ENCODE measurements at regions not wholly inside any gene's neighbourhood (a gene's known extent, or its start where the extent isn't known, plus 50 kb on each side); places are given as distances from the start of the nearest gene placed in this dataset.

DNA sequence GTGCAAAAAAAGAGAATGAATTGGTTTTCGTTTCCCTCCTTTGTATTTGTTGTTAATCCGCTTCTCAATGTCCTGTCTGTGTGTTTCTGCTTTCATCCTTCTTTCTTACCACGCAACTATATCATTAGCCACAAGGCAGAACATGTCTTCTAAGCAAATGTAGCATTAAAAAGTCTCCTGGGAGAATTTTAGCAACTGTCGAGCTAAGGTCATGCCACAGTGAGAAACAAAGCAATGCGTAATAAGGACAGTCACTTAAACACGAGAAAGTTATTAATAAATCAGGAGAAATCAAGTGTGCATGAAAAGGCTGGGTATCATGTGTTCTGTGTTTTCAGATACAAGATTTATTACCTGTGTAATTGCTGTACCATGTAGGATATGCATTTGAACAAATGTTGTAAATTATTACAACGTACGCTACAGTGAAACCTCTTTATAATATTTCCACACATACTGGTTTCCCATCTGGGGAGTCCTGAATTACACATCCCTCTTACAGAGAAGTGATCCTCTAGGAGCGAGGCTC lies 890.8 kb downstream of the TRIML1 start:
- DNase-seq (ENCODE audit: low spot score), result no peak

DNA sequence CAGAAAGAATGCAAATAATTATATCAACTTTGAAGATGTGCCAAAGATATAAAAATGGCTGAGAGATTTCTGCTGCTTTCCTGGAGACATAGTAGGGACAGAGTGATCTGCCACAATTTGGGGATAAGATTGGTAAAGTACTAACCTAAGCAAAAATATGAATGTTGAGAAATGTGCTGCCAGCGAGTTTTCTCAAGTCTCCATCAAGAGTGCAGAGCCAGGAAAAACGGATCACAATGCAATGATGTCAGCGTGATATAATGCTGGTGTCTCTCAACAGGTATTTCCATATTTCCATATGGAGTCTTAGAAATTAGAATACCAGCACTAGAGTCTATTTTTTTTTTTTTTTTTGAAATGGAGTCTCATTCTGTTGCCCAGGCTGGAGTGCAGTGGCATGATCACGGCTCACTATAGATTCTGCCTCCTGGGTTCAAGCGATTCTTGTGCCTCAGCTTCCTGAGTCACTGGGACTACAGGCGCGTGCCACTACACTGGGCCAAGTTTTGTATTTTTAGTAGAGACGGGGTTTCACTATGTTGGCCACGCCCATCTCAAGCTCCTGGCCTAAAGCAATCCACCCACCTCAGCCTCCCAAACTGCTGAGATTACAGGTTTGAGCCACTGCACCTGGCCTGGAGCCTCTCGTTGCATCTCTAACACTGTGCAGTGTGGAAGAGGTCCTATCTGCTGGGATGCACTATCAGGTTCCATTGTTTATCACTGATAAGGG lies 893.5 kb downstream of the TRIML1 start:
- DNase-seq (ENCODE audit: low spot score), result no peak

DNA sequence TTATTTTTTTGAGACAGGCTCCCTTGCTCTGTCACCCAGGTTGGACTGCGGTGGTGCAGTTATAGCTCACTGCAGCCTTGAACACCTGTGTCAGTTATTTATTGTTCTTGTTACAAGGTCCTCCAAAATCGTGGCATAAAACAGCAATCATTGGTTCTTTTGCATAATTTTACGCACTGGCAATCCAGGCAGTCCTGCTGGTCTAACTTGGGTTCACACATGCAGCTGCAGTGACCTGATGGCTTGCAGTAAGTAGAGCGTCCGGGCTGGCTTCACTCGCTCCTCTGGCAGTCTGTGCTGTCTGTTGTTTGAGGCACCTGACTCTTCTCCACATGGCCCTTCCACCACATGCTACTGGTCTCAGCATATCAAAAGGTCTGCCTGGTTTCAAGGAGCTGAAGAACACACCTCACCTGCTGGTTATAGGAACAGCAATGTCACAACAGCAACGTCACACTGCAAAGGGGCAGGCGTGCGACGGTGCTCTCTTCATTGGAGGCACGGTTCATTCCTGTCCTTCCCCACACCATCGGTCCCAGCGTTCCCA lies 894.6 kb downstream of the TRIML1 start:
- DNase-seq (ENCODE audit: low spot score), result no peak

DNA sequence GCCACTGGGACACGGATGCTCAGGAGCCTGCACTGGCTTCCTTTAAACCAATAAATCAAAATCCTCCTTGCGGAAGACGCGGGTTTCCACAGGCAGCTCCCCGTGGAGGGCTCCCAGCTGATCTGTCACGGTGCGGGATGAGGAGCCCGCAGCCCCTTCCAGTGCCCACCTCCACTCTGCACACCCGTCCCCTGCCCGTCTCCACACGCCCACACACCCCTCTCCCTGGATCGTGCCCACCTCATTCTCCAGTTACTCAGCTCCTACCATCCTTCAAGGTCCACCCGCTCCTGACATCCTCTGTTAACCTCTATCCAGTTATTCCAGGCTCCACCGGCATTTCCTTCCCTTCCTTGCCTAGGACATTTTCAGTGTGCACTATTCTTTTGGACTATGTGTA lies 895.9 kb downstream of the TRIML1 start:
- no peak for DNase-seq (ENCODE audit: low spot score)

DNA sequence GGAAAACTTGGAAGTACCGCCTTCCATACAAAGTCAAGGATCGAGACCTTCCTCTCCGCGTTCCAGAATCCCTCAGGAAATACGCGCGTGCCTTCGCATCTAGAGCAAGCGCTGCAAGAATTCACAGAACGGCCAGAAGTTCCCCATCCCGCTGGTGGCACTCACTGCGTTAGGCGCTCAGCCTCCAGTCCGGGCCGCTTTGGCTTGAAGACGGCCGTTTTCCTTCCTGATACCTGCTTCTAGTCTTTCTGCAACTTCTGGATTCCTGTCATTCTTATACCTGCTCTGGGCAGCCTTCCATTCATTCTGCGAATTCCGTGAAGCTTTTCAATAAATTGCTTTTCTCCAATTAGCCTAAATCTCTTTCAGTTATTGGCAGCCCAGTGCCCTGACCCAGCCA lies 896.4 kb downstream of the TRIML1 start:
- DNase-seq (ENCODE audit: low spot score), result no peak

DNA sequence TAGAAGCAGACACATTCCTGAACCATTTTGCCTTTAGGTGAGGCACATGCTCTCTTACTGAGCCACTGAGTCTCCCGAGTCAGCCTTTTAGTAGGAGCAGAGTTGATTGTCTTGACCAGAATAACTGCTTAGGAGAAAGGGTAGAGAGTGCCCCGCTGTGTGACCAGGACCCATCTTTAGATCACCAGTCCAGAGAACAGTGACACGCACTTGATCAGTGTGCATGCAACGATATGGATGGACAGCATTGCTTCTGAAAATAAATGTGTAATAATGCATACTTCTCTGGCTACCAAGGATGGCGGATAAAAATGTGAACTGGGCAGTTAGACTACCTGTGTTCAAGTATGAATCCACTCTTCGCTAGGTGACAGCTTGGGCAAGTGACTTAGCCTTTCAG lies 897.7 kb downstream of the TRIML1 start:
- DNase-seq (ENCODE audit: low spot score), result no peak

DNA sequence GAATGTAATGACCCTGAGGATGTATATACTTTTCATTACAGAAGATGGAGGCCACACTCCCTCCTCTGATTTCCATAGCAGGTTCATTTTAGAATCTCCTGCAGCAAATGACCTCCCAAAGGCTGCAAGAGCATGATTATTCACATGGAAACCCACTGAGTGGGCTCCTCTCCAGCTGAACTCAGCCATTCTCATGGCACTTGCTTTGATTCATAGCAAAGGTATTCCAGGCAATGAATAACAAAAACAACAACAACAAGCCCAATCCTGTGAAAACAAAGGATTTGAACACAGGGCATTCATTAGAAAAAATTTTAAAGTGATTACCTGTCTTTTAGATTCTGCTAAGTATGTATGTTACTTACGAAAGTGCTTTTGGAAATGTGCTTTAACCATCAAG lies 894.0 kb upstream of the FRG1 start:
- no peak for DNase-seq (ENCODE audit: low spot score)

DNA sequence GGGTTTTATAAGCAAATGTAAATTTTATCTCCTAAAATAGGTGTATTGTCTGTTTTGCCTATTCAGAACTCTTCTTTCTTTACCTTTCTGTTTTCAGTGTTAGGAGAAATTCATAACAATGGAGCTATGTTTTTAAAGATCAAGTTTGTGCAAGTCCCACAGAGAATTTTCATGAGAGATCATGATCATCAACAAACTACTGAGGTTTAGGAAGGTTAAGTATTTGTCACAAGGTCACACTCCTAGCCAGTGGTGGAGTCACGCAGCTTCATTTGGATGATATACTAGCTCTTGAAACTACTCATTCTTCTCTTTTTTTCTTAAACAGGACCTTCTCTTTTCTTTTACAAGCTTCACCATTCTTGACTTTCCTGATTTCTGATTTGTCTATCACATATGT lies 892.6 kb upstream of the FRG1 start:
- DNase-seq (ENCODE audit: low spot score), result no peak

DNA sequence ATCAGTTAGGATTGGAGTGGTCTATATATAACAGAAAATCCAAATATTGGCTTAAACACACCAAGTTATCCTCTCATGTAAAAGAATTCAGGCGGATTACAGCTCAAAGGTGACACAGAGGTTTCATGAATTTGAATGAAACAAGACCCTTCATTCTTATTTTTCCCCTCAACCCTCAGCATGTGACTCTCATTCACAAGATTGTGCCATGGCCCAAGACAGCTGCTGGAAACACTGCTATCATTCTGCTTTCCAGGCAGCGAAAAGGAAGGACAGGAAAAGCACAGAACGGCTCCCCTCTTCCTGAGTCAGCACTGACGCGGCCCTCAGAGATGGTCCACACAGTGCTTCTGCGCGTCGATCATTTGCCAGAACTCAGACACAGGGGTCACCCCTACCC lies 891.0 kb upstream of the FRG1 start:
- no peak for DNase-seq (ENCODE audit: low spot score)

DNA sequence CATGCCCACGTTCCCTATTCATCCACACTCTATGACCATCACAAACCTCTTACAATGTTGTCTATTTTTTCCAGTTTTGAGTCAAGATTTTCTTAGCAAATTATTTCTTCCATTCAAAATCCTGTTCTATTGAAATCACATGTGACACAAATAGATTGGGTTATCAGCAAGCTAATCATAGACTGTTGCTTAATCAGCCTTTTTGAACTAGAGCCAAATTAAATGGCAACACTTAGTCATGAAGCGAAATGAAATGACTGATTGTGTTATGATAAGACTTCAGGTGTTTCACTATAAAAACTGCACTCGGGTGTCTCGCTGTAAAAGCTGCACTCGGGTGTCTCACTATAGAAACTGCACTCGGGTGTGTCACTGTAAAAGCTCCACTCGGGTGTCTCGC lies 890.0 kb upstream of the FRG1 start:
- no peak for DNase-seq (ENCODE audit: low spot score)

DNA sequence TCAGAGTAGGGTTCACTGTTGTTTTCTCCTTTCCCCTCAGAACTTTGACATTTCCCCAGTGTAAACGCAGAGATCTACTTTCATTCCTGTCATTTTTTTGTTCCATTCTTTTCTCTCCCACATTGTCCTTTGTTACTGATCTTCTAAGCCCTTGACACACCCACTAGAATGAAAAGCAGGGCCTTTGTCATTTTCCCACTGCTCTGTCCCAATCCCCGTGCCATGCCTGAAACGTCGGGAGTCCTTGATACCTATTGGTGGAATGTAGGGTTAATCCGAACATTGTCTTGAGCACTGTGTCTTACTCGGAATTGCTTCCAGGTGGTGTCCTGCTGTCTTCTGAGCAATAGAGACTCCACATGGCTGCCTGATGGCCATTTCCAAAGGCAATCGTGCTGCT lies 887.1 kb upstream of the FRG1 start:
- DNase-seq (ENCODE audit: low spot score), result no peak

DNA sequence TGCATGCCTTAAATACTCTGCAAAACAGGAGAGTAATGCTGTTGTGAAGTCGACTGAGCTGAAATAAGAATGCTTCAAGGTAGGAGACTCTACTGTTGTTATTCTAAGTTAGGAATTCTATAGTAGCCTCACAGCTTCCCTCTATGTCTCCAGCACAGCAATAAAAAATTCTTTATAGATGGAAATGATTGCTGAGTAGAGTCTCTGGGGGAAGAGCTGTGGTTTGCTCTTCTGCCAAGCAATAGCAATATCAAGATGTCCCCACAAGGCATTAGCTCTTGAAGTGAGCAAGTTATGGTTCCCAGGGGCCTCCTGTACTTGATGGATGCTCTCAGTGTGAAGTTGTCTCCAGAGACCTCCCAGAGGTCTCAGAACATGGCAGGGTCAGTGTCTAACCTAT lies 880.6 kb upstream of the FRG1 start:
- DNase-seq (ENCODE audit: low spot score), result no peak

DNA sequence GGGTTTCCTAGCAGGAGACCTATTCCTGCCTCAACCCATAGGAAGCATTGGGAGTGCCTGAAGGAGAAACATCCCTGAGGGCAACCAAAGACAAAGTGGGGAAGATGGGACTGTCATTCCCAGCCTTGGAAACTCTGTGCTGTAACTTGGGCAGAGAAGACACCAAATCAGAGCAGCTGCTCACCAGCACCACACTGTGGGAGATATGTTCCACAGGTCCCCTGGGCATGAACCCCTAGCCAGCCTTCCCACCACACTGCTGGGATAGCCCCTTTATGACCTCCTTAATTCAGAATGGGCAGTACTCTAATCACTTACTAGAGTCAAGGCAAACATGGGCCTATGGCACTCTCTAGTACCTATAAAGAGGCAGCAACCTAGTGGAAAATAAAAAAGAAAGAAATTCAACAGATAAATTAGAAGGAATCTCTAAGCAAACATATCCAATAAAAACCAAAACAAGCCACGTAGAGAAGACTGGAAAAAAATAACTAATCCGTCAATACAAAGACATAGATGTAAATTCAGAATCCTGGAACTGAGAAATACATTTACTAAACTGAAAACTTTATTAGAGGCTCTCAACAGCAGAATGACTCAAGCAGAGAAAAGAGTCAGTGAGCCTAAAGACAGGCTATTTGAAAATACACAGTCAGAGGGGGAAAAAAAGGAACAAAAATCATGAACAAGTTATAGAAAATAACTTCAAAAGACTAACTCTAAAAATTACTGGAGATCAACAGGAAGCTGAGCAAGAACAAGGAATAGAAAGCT lies 878.4 kb upstream of the FRG1 start:
- DNase-seq (ENCODE audit: low spot score), result no peak

DNA sequence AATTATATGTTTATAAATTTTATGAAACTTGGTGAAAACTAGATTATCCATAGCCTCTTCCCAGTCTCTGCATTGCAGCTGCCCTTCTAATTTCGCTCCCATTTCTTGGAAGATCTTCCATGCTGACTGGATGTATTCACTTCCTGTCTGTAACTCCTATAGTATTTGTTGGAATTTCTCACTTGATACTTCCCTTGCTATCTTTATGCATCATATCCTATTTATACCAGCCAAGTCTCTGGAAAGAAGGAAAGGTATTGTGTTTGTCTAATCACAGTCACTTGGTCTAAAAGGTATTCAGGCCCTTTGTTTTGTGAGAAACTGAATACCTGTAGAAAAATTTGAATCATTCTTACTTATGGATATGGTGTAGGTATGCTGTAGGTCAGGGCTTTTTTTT lies 870.9 kb upstream of the FRG1 start:
- no peak for DNase-seq (ENCODE audit: low spot score)

DNA sequence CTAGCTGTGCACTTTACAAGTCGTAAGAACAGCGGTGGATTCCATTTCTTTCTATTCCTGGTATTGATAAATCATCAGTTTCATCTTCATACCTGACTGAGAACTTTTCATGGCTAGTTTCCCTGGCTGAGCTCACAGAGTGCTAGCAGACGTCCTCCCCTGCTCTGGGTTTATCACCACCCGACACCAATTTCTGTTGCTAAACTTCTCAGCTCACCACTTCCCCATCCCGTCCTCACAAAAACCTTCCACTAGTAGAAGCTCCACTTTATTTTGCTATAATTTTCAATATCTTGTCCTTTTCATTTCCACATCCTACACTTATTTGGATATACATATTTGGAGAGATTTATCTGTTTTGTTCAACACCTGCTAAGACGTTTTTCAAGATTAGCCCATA lies 869.4 kb upstream of the FRG1 start:
- no peak for DNase-seq (ENCODE audit: low spot score)

DNA sequence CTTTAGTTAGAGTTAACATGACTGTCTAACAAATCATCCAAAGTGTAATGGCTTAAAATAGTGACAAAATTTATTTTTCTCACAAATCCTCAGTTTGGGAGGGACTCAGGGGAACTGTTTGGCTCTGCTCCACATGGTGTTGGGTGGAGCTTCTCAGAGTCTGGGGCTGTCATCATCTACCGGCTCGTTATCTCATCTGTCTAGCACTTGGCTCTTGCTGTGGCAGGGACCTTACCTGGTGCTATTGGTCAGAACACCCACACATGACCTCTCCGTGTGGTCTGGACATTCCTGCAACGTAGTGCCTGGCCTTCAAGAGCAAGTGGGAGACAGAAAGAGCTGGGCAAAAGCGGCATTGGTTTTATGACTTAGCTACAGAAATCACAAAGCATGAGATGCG lies 866.9 kb upstream of the FRG1 start:
- no peak for DNase-seq (ENCODE audit: low spot score)

DNA sequence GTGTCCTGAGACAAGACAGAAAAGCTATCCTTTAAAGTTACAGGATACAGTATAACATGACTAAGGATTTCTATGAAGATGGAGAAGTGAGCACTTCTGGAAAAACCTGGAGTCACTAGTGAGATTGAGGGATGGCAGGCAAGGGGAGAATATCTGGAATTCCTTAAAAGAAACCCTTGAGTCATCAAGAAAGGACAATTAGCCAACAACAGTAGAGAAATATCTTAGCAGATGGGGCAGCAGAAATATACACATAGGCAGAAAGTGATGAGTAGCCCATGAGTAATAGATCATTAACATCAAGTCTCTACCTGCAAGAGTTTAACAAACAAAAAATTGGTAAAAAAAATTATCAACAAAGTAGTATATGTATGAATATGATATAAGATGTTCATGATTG lies 858.8 kb upstream of the FRG1 start:
- no peak for DNase-seq (ENCODE audit: low spot score)

DNA sequence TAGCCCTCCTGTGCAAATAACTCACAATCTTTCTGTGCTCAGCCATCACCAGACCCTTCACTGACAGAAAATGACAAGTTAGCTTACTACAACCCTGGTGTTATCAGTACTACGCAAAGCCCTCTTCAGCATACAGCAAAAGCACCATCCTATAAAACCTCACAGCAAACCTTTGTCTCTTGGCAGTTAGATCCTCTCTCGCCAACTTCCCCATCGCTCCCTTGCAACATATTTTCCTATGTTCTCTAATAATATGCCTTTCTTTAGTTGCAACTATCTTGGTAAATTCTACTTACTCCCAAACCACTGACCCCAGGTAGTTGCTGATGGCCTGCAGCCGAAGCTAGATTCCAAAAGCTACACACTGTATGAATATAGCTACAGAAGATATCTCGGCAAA lies 856.9 kb upstream of the FRG1 start:
- no peak for DNase-seq (ENCODE audit: low spot score)

DNA sequence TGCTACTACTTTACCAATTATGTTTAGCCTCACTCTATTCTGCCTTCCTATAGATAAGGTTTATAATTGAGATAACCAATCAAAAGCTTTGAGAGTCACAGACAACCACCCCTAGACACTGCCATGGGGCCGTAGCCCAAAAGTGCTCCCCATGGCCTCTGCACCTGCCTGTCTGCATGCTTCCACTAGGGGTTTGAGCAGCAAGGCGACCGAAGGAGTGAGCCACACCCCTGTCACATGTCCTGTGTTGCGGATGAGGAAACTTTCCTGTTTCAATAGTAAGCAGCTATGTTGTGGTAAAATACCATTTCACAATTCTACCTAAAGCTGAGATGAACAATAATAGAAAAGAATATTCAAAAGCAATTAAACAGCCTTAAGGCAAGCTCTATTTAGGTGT lies 856.0 kb upstream of the FRG1 start:
- DNase-seq (ENCODE audit: low spot score), result no peak

DNA sequence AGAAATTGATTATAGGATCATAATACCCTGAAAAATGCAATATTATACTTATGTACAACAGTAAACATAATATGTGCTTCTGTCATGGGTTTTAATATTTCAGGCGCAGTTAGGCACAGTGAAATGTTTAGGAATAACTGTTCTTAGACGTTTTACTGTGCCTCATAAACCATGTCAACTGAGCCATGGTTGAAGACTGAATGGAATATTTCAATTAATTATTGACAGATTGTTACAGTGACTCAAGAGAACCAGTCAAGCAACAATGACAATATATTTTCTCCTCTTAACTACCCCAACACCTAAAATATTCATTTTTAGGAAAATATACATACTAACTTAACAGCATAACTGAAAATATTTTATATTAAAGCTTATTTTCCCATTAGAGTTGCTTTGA lies 852.7 kb upstream of the FRG1 start:
- no peak for DNase-seq (ENCODE audit: low spot score)

DNA sequence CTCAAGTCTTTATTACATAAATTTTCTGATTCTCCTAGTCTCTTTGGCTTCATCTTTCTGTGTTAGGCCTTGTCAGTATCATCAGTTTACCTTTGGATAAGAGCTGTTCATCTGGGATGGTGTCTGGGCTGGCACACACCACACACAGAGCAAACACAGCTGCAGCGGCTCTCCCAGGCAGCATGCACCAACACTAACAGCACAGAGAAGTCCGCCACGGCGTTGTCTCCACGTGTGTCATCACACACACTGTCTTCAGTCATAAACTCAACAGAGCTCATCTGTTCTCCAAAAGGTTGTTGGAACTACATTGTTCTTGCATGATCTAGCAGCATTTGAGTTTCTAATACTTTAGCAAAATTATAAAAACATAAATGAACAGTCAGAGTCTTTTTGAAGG lies 851.9 kb upstream of the FRG1 start:
- no peak for DNase-seq (ENCODE audit: low spot score)

DNA sequence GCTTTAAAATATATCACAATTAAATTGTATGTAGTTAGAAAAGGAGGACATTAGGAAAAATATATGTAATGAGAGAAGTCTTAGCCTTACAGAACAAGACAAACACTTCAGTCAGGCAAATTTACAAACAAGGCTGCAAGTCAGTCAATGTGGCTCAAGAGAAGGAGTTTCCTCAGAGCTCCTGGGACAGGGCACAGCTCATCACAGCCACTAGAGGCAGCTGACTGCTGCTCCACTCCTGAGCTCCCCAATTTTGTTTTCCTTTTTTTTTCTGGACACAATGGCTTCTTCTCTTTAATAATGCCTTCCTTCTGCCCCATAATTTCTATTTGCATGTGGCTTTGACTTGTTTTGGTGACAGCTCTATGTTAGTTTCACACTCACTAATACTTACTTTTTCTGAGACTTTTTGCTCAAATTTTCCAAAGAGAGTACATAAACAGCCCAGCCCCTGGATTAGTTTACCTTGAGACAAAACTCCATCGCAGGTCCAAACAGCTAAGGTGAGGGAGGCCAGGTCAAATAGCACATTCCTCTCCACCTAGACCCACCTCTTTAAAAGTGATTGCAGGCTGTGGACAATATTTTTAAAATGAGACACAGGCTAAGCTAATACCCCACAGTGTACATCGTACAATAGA lies 850.4 kb upstream of the FRG1 start:
- DNase-seq (ENCODE audit: low spot score), result no peak

DNA sequence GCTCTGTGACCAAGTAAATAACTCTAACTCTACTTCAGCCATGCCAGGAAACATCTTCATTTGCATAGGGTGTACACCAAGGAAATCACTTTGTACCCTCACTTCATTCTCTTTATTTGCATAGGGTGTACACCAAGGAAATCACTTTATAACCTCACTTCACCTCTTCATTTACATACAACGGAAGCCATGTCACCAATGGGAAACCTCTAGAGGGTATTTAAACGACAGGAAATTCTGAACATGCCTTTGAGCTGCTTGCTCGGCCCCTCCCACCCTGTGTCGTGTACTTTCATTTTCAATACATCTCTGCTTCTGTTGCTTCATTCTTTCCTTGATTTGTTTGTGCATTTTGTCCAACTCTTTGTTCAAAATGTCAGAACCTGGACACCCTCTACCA lies 848.1 kb upstream of the FRG1 start:
- no peak for DNase-seq (ENCODE audit: low spot score)

All from CD4-positive, alpha-beta T cell treated with Interleukin-6 at 100 ng/mL for 8 hours (primary cell).